ENCODE measurements at regions not wholly inside any gene's neighbourhood (a gene's known extent, or its start where the extent isn't known, plus 50 kb on each side); places are given as distances from the start of the nearest gene placed in this dataset.

GRCh38 chr18:51397347-51397962 is 200.0 kb upstream of the MEX3C start:
- no peak overlapping the region for H3K4me3 Mint-ChIP-seq
- Histone ChIP-seq H3K4me1 (ENCODE audit: insufficient read depth, low read length) (no peaks in the 10 kb centered on the region), H3K36me3 (ENCODE audit: insufficient read depth, low read length) (no peaks in the 10 kb centered on the region), H3K27me3 (ENCODE audit: control insufficient read depth in 1 of 2, insufficient read depth in 2 of 2, low read length in 2 of 2) (no peaks in the 10 kb centered on the region), H3K9me3 (ENCODE audit: control insufficient read depth in 1 of 2, insufficient read depth in 1 of 2, low read length in 2 of 2) (no peaks in the 10 kb centered on the region), H3K4me3 (ENCODE audit: low read length) (no peak overlapping the region), H3K27ac (ENCODE audit: low read depth in 1 of 2, low read length in 2 of 2) (no peak overlapping the region)
- no peak for ATAC-seq (ENCODE audit: poor library complexity)
- no peaks in the 10 kb centered on the region for H3K36me3 Mint-ChIP-seq (ENCODE audit: low read depth)
- DNase-seq = no peak
- ChIA-PET CTCF (no interaction called here), POLR2A (no interaction called here)
- H3K4me1 Mint-ChIP-seq (ENCODE audit: low read depth) = no peaks in the 10 kb centered on the region
- no peak overlapping the region for H3K27ac Mint-ChIP-seq
- peaks cover 29% of the 10 kb centered on the region for H3K27me3 Mint-ChIP-seq
- TF ChIP-seq CTCF (IDR thresholded peaks at IDR 0.05) = no peak
- intact Hi-C loops (cut with DNase I, micrococcal nuclease) = no loop called here
- H3K9me3 Mint-ChIP-seq = no peaks in the 10 kb centered on the region

- Histone ChIP-seq H3K27ac (ENCODE audit: low read depth in 1 of 2, low read length in 2 of 2) (no peak overlapping the region), H3K9me3 (ENCODE audit: control insufficient read depth in 1 of 2, insufficient read depth in 1 of 2, low read length in 2 of 2) (no peaks in the 10 kb centered on the region), H3K4me3 (ENCODE audit: low read length) (no peak overlapping the region), H3K27me3 (ENCODE audit: control insufficient read depth in 1 of 2, insufficient read depth in 2 of 2, low read length in 2 of 2) (no peaks in the 10 kb centered on the region), H3K36me3 (ENCODE audit: insufficient read depth, low read length) (no peaks in the 10 kb centered on the region), H3K4me1 (ENCODE audit: insufficient read depth, low read length) (no peaks in the 10 kb centered on the region)
- ChIA-PET POLR2A (no interaction called here), CTCF (no interaction called here)
- no peaks in the 10 kb centered on the region for H3K9me3 Mint-ChIP-seq
- no peak overlapping the region for H3K27ac Mint-ChIP-seq
- TF ChIP-seq CTCF (IDR thresholded peaks at IDR 0.05) = no peak
- no peaks in the 10 kb centered on the region for H3K36me3 Mint-ChIP-seq (ENCODE audit: low read depth)
- intact Hi-C loops (cut with DNase I, micrococcal nuclease) = no loop called here
- DNase-seq (no peak), ATAC-seq (ENCODE audit: poor library complexity) (no peak)
- H3K4me1 Mint-ChIP-seq (ENCODE audit: low read depth) = no peaks in the 10 kb centered on the region
- peaks cover 29% of the 10 kb centered on the region for H3K27me3 Mint-ChIP-seq
- no peak overlapping the region for H3K4me3 Mint-ChIP-seq
Measured at GRCh38 chr18:51398104-51398503, 200.6 kb upstream of the MEX3C start.

- Histone ChIP-seq H3K27ac (ENCODE audit: low read depth in 1 of 2, low read length in 2 of 2) (no peak overlapping the region), H3K4me3 (ENCODE audit: low read length) (no peak overlapping the region), H3K36me3 (ENCODE audit: insufficient read depth, low read length) (no peaks in the 10 kb centered on the region), H3K9me3 (ENCODE audit: control insufficient read depth in 1 of 2, insufficient read depth in 1 of 2, low read length in 2 of 2) (no peaks in the 10 kb centered on the region), H3K27me3 (ENCODE audit: control insufficient read depth in 1 of 2, insufficient read depth in 2 of 2, low read length in 2 of 2) (no peaks in the 10 kb centered on the region), H3K4me1 (ENCODE audit: insufficient read depth, low read length) (no peaks in the 10 kb centered on the region)
- H3K4me3 Mint-ChIP-seq = no peak overlapping the region
- intact Hi-C loops (cut with DNase I, micrococcal nuclease) = no loop called here
- no peak overlapping the region for H3K27ac Mint-ChIP-seq
- POLR2A ChIA-PET = no interaction called here
- peaks cover 21% of the 10 kb centered on the region for H3K27me3 Mint-ChIP-seq
- no peak for TF ChIP-seq CTCF (IDR thresholded peaks at IDR 0.05)
- CTCF ChIA-PET = no interaction called here
- no peak for ATAC-seq (ENCODE audit: poor library complexity)
- no peak for DNase-seq
- no peaks in the 10 kb centered on the region for H3K36me3 Mint-ChIP-seq (ENCODE audit: low read depth)
- H3K9me3 Mint-ChIP-seq = no peaks in the 10 kb centered on the region
- H3K4me1 Mint-ChIP-seq (ENCODE audit: low read depth) = no peaks in the 10 kb centered on the region
Measured at GRCh38 chr18:51399491-51400122, 202.1 kb upstream of the MEX3C start.

Data from CD4-positive, alpha-beta T cell (primary cell).